Right lobe of liver (tissue), 6 donors: ENCODE measurements at regions not wholly inside any gene's neighbourhood (a gene's known extent, or its start where the extent isn't known, plus 50 kb on each side); places are given as distances from the start of the nearest gene placed in this dataset.

Experiments used
- ATAC-seq, 4 donors: fragments of 200-7000 bp; cut with Tn5 transposase; one replicate each; pipeline ENCODE4 v1.9.1; 2020; ENCODE audit warnings: mild to moderate bottlenecking in 4 of 4, moderate library complexity in 4 of 4
- DNase-seq, 3 donors: peaks; one replicate each; pipeline ENCODE4 v3.0.0-alpha.2; 2020
- H3K27ac ChIP-seq, 3 donors: fragments of 200-600 bp; one replicate each; pipeline ENCODE4 v1.8.0; 2022
- H3K27me3 ChIP-seq, 2 donors: fragments of 200-600 bp; one replicate each; pipeline ENCODE4 v1.8.0; 2022
- H3K36me3 ChIP-seq, 4 donors: fragments of 200-600 bp; sonication (generic) in 1 of 4; one replicate each; pipeline versions ENCODE4 v1.5.1 to v1.8.0; 2017 to 2022; ENCODE audit warnings: control low read depth in 1 of 4
- H3K4me1 ChIP-seq, 4 donors: fragments of 200-600 bp; sonication (generic) in 1 of 4; one replicate each; pipeline versions ENCODE4 v1.5.1 to v1.8.0; 2017 to 2022; ENCODE audit warnings: control low read depth in 1 of 4
- H3K4me3 ChIP-seq, 3 donors: fragments of 200-600 bp; one replicate each; pipeline ENCODE4 v1.8.0; 2022
- H3K9me3 ChIP-seq, 4 donors: fragments of 200-600 bp; sonication (generic) in 1 of 4; one replicate each; pipeline versions ENCODE4 v1.5.1 to v1.8.0; 2017 to 2022; ENCODE audit warnings: control low read depth in 1 of 4
- CTCF ChIP-seq, 4 donors: fragments of 200-600 bp in 3 of 4; fragments of 450-650 bp in 1 of 4; IDR thresholded peaks; one replicate each; pipeline versions ENCODE4 v1.5.1 to v1.8.0; 2016 to 2022; ENCODE audit warnings: antibody characterized with exemption in 4 of 4, mild to moderate bottlenecking in 2 of 4
- POLR2A ChIP-seq: fragments of 450-650 bp; IDR thresholded peaks from one replicate; pipeline ENCODE4 v1.6.1; 2017; ENCODE audit warnings: antibody characterized with exemption, mild to moderate bottlenecking
- WGBS: methylation state at CpG from one replicate; pipeline ENCODE4 v1.1.6; 2018; ENCODE audit warnings: low coverage, low lambda C conversion rate; ENCODE audit not compliant: insufficient coverage; ENCODE audit errors: missing lambda C conversion rate; 5-methylcytosine and 5-hydroxymethylcytosine counted together
- intact Hi-C, 2 donors: fragments of 100-400 bp; cut with DNase I; formaldehyde crosslinking; loops; one replicate each; pipeline versions ENCODE4 v1.11.2 to v1.14.1; 2022
- donor health status: DM: no; HTN: yes; CAD: no.
- donor health status: DM: no; HTN: no; CAD: no.
- donor health status: DM: no; HTN: no; CAD: no.
- donor health status: DM: no; HTN: yes; CAD: no.
- donor health status: DM: no; HTN: yes; CAD: no.

- Histone ChIP-seq H3K27me3 (no peaks in the 10 kb centered on the region), H3K36me3 (no peaks in the 10 kb centered on the region), H3K27ac (no peak overlapping the region), H3K9me3 (no peaks in the 10 kb centered on the region), H3K4me3 (no peak overlapping the region), H3K4me1 (no peaks in the 10 kb centered on the region)
- DNase-seq (no peak), ATAC-seq (no peak)
- WGBS: 40% methylated on average over 1 of the region's 1 CpG
- intact Hi-C loops: no loop called here
- TF ChIP-seq POLR2A: no peak
- TF ChIP-seq CTCF (IDR thresholded peaks at IDR 0.05): no peak
These were observed 2362.2 kb upstream of the AGA start for GRCh38 chr4:179804440-179804839.

DNA sequence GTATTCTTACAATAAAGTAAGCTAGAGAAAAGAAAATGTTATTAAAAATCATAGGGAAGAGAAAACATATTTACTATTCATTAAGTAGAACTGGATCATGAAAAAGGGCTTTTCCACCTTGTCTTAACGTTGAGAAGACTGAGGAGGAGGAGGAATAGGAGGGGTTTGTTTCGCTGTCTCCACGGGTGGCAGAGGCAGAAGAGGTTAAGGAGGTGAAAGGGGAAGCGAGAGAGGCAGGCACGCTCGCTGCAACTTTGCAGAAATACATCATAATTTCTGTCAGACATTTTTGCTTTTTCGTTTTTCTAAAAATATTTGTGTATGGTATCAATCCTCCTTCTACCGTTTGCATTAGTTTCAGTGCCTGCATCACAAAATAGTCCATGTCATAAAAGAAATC is 2375.1 kb upstream of the AGA start:
- Histone ChIP-seq H3K4me1 (no peaks in the 10 kb centered on the region), H3K4me3 (no peak overlapping the region), H3K36me3 (no peaks in the 10 kb centered on the region), H3K9me3 (no peaks in the 10 kb centered on the region), H3K27ac (no peak overlapping the region), H3K27me3 (no peaks in the 10 kb centered on the region)
- ATAC-seq (no peak), DNase-seq (no peak)
- TF ChIP-seq POLR2A (no peak), CTCF (IDR thresholded peaks at IDR 0.05) (no peak)
- WGBS: 48% methylated on average over 8 of the region's 8 CpGs
- intact Hi-C loops: no loop called here

- TF ChIP-seq POLR2A (no peak), CTCF (IDR thresholded peaks at IDR 0.05) (no peak)
- no peaks in the 10 kb centered on the region for H3K4me1 ChIP-seq
- no peaks in the 10 kb centered on the region for H3K27me3 ChIP-seq
- no peaks in the 10 kb centered on the region for H3K9me3 ChIP-seq
- no peak overlapping the region for H3K27ac ChIP-seq
- no peak for DNase-seq
- intact Hi-C loops: no loop called here
- no peak for ATAC-seq
- WGBS: 31% methylated on average over 2 of the region's 2 CpGs
- no peak overlapping the region for H3K4me3 ChIP-seq
- H3K36me3 ChIP-seq: no peaks in the 10 kb centered on the region
These were observed 2381.1 kb upstream of the AGA start for GRCh38 chr4:179823342-179823741.

- H3K27me3 ChIP-seq: no peaks in the 10 kb centered on the region
- no peaks in the 10 kb centered on the region for H3K4me1 ChIP-seq
- 50% methylated on average over 4 of the region's 4 CpGs for WGBS
- DNase-seq (no peak), ATAC-seq (no peak)
- H3K36me3 ChIP-seq: no peaks in the 10 kb centered on the region
- H3K27ac ChIP-seq: no peak overlapping the region
- no peaks in the 10 kb centered on the region for H3K9me3 ChIP-seq
- intact Hi-C loops: no loop called here
- H3K4me3 ChIP-seq: no peak overlapping the region
- no peak for TF ChIP-seq POLR2A
- TF ChIP-seq CTCF (IDR thresholded peaks at IDR 0.05): no peak
These were observed 2389.0 kb upstream of the AGA start for GRCh38 chr4:179831274-179831673.
